Heart left ventricle (tissue), 13 donors: ENCODE measurements at regions not wholly inside any gene's neighbourhood (a gene's known extent, or its start where the extent isn't known, plus 50 kb on each side); places are given as distances from the start of the nearest gene placed in this dataset.

Source experiments
- POLR2A ChIP-seq, 2 donors: fragments of 450-650 bp; IDR thresholded peaks; one replicate each; pipeline ENCODE4 v1.6.1; 2017; ENCODE audit warnings: antibody characterized with exemption in 2 of 2, mild to moderate bottlenecking in 2 of 2, moderate library complexity in 2 of 2
- TF ChIP-seq, protein P1 (sequence below), 12 donors: fragments of 200-600 bp; sonication (generic) in 4 of 12; IDR thresholded peaks; one replicate each; pipeline versions ENCODE4 v1.5.0 to v1.8.0; 2018 to 2022; ENCODE audit warnings: antibody characterized with exemption in 12 of 12, mild to moderate bottlenecking in 5 of 12
- donor health status: ischemic (EF 13 %, LVEDD 7.1; RV severe dilation, severe dysfunction).
- donor health status: DM: no; HTN: yes; CAD: no.
- donor health status: DM: no; HTN: no; CAD: no.
- donor health status: ischemic (EF 25% LVEDD 6.9; RV normal size, moderate dysfunction).
- donor health status: ischemic (EF 25% LVEDD 5.7; RV mildly dilated, moderate dysfunction).
- donor health status: ischemic (EF 35%, LVEDD 5.7; RV mildly dilated, moderate dysfunction).
- donor health status: nonischemic (EF 11% LVEDD 7.7; RV severe dilation, severe dysfunction).
- donor health status: DM: yes; HTN: yes; CAD: no.
- donor health status: PGD.
- donor health status: ischemic (EF 29% LVEDD 5.4; RV normal size, mild dysfunction).
- donor health status: nonischemic (EF 23%, LVEDD 6.1; RV moderate dilation, normal function).

DNA sequence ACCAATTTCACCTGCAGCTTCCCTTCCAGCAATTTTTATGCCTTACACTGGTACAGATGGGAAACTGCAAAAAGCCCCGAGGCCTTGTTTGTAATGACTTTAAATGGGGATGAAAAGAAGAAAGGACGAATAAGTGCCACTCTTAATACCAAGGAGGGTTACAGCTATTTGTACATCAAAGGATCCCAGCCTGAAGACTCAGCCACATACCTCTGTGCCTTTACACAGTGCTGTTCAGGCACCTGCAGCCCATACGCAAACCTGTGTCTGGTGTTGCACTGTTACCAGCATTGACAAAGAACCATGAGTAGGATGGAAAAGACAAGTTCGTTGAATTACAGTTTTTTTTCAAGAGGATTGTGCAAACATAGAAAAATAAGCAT is 432.0 kb upstream of the OR4E1 start:
- TF ChIP-seq, protein P1, sequence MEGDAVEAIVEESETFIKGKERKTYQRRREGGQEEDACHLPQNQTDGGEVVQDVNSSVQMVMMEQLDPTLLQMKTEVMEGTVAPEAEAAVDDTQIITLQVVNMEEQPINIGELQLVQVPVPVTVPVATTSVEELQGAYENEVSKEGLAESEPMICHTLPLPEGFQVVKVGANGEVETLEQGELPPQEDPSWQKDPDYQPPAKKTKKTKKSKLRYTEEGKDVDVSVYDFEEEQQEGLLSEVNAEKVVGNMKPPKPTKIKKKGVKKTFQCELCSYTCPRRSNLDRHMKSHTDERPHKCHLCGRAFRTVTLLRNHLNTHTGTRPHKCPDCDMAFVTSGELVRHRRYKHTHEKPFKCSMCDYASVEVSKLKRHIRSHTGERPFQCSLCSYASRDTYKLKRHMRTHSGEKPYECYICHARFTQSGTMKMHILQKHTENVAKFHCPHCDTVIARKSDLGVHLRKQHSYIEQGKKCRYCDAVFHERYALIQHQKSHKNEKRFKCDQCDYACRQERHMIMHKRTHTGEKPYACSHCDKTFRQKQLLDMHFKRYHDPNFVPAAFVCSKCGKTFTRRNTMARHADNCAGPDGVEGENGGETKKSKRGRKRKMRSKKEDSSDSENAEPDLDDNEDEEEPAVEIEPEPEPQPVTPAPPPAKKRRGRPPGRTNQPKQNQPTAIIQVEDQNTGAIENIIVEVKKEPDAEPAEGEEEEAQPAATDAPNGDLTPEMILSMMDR (IDR thresholded peaks at IDR 0.05): no peak
- TF ChIP-seq POLR2A (IDR thresholded peaks at IDR 0.05): no peak
